ENCODE measurements at regions not wholly inside any gene's neighbourhood (a gene's known extent, or its start where the extent isn't known, plus 50 kb on each side); places are given as distances from the start of the nearest gene placed in this dataset.

DNA sequence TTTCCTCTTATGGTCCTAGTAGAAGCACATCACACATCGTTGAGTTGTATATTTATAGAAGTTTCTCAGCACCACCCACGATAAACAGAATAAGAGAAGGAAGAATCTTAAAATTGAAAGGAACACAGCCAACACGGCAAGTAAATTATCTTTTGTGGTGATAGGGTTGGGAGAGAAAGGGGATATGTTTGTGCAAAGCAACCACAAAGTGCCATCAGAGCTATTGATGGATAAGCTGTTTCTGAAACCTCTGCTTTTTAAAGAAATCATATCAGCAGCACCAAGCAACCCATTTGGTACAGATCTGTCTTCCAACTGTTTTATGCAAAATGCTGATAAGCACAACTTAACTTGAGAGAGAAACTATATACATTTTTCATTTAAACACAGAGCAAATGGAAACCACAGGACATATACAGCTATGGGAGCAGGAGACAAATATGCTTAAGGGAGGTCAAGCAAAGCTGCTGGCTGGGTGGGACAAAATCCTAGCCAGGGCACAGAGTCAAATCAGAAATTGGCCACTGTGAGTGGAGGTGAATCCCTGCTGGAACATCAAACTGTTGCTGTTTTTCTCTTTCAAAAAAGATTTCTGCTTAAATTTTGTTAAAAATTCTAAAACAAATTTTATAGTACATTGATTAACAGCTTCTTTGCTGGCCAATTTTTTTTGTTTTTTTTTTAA is 194.0 kb upstream of the HHIP start:
- ATAC-seq (ENCODE audit: low FRiP score in 2 of 2) (no peak), DNase-seq (no peak)
- H3K4me1 ChIP-seq: no peaks in the 10 kb centered on the region

DNA sequence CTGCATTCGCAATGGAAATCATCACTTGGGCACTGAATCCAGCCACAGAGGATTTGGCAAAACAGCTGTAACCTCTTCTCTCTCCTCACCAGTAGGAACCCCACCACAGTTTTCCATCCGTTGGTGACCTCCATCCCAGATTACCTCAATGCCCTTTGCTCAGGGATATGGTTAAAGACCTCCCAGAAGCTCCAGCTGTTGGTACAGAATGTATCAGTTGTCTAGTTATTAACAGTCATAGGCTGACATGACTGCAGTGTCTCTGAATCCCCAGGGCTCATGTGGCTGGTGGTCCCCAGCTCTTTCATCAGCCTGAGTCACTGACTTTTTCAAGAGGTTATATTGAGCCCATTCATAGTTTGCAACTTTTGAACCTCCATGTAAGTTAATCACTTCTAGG is 189.8 kb upstream of the HHIP start:
- TF ChIP-seq, protein P1, sequence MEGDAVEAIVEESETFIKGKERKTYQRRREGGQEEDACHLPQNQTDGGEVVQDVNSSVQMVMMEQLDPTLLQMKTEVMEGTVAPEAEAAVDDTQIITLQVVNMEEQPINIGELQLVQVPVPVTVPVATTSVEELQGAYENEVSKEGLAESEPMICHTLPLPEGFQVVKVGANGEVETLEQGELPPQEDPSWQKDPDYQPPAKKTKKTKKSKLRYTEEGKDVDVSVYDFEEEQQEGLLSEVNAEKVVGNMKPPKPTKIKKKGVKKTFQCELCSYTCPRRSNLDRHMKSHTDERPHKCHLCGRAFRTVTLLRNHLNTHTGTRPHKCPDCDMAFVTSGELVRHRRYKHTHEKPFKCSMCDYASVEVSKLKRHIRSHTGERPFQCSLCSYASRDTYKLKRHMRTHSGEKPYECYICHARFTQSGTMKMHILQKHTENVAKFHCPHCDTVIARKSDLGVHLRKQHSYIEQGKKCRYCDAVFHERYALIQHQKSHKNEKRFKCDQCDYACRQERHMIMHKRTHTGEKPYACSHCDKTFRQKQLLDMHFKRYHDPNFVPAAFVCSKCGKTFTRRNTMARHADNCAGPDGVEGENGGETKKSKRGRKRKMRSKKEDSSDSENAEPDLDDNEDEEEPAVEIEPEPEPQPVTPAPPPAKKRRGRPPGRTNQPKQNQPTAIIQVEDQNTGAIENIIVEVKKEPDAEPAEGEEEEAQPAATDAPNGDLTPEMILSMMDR (IDR thresholded peaks at IDR 0.05): no peak
- TF ChIP-seq POLR2AphosphoS5 (IDR thresholded peaks at IDR 0.05): no peak
- Histone ChIP-seq H3K4me3 (no peak overlapping the region), H3K9me3 (no peaks in the 10 kb centered on the region), H3K27ac (no peak overlapping the region), H3K27me3 (no peaks in the 10 kb centered on the region), H3K36me3 (no peaks in the 10 kb centered on the region), H3K4me1 (no peaks in the 10 kb centered on the region)
- 80 to 88% methylated on average over 2 of the region's 2 CpGs for WGBS, 2 donors
- ATAC-seq (ENCODE audit: low FRiP score in 2 of 2) (no peak), DNase-seq (no peak)

More for the DNA sequence above, 194.0 kb upstream of the HHIP start:
- 37 to 46% methylated on average over 3 of the region's 3 CpGs for WGBS, 2 donors
- TF ChIP-seq POLR2A (IDR thresholded peaks at IDR 0.05) (no peak), EP300 (IDR thresholded peaks at IDR 0.05) (no peak), POLR2AphosphoS5 (IDR thresholded peaks at IDR 0.05) (no peak)
- TF ChIP-seq, protein P1 (IDR thresholded peaks at IDR 0.05): no peak
- no peak overlapping the region for H3K27ac ChIP-seq
- H3K4me3 ChIP-seq: no peak overlapping the region
- H3K9me3 ChIP-seq: no peaks in the 10 kb centered on the region
- H3K27me3 ChIP-seq: no peaks in the 10 kb centered on the region
- H3K36me3 ChIP-seq: no peaks in the 10 kb centered on the region

DNA sequence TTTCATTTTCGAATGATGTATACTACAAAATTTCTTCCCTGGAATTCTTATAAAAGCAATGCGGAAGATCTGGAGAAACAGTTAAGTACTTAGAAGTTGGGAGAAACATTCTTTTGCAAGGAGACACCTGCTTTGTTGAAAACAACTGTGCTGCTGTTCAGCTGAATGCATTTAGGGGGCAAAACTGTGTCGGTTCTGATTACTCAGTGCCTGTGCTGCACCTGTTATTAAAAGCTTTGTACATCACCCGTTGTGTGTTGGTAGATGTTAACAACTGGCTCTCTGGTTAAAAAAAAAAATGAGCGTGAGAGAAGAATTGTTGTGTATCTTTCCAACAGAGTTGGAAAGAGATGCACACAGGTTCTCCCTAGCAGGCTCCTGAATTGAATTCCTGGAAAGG is 184.1 kb upstream of the HHIP start:
- Histone ChIP-seq H3K36me3 (no peaks in the 10 kb centered on the region), H3K4me3 (no peak overlapping the region), H3K9me3 (no peaks in the 10 kb centered on the region), H3K4me1 (no peaks in the 10 kb centered on the region), H3K27me3 (no peaks in the 10 kb centered on the region), H3K27ac (no peak overlapping the region)
- ATAC-seq (ENCODE audit: low FRiP score in 2 of 2) (no peak), DNase-seq (no peak)
- WGBS, 2 donors: 79 to 87% methylated on average over 5 of the region's 5 CpGs
- TF ChIP-seq, protein P1 (IDR thresholded peaks at IDR 0.05): no peak
- TF ChIP-seq EP300 (IDR thresholded peaks at IDR 0.05) (no peak), POLR2AphosphoS5 (IDR thresholded peaks at IDR 0.05) (no peak), POLR2A (IDR thresholded peaks at IDR 0.05) (no peak)

DNA sequence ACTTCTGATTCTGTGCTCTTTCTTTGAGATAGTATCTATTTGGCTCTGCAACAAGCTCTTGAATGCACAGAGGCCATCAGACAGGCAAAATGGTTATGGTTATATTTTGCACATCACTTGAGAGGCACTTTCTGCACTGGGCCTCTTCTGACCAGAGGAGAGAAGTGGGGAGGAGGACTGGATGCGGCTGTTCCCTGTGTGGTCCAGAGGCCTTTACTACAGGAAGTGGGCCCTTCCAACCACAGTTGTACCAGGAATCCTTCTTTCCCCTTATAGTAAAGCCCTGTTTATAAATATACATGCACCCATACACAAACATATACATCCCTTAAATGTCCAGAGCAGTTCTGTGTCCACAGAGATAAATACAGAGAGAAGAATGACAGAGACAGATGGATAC is 182.7 kb upstream of the HHIP start:
- TF ChIP-seq EP300 (IDR thresholded peaks at IDR 0.05) (no peak), POLR2AphosphoS5 (IDR thresholded peaks at IDR 0.05) (no peak), POLR2A (IDR thresholded peaks at IDR 0.05) (no peak)
- TF ChIP-seq, protein P1 (IDR thresholded peaks at IDR 0.05): no peak
- Histone ChIP-seq H3K4me3 (no peak overlapping the region), H3K9me3 (no peaks in the 10 kb centered on the region), H3K27ac (no peak overlapping the region), H3K4me1 (no peaks in the 10 kb centered on the region), H3K36me3 (no peaks in the 10 kb centered on the region), H3K27me3 (no peaks in the 10 kb centered on the region)
- ATAC-seq (ENCODE audit: low FRiP score in 2 of 2) (no peak), DNase-seq (no peak)
- WGBS, 2 donors: 75 to 92% methylated on average over 1 of the region's 1 CpG

DNA sequence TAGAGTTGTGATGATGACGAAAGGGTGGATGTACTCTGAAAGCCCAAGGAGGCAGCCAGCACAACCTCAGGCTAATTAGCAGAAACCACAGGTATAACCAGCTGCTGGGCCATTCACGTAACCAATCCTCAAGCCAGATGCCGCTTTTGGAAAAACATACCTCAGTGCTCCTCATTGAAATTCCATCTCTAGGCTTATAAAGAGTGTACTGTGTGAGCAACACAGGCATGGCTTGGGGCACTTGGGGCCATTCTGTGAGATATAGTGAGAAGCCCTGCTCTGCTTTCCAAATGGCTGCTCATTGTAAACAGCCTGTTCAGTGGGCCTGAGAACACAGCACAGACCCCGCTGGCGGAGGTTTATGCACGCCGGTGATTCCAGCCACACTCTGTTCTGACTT is 182.1 kb upstream of the HHIP start:
- Histone ChIP-seq H3K4me3 (no peak overlapping the region), H3K9me3 (no peaks in the 10 kb centered on the region), H3K27me3 (no peaks in the 10 kb centered on the region), H3K27ac (no peak overlapping the region), H3K4me1 (no peaks in the 10 kb centered on the region), H3K36me3 (no peaks in the 10 kb centered on the region)
- TF ChIP-seq POLR2AphosphoS5 (IDR thresholded peaks at IDR 0.05) (no peak), EP300 (IDR thresholded peaks at IDR 0.05) (no peak), POLR2A (IDR thresholded peaks at IDR 0.05) (no peak)
- TF ChIP-seq, protein P1 (IDR thresholded peaks at IDR 0.05): no peak
- 90 to 96% methylated on average over 7 of the region's 7 CpGs for WGBS, 2 donors
- DNase-seq (no peak), ATAC-seq (ENCODE audit: low FRiP score in 2 of 2) (no peak)

Data from upper lobe of left lung (tissue), 6 donors.